GM23248 (cell line): ENCODE measurements at regions not wholly inside any gene's neighbourhood (a gene's known extent, or its start where the extent isn't known, plus 50 kb on each side); places are given as distances from the start of the nearest gene placed in this dataset.

Source experiments
- DNase-seq: peaks from one replicate; pipeline ENCODE4 v3.0.0-alpha.2; 2015
- H2AFZ ChIP-seq: fragments of 200-600 bp; sonication (generic); 2 replicates; pipeline ENCODE4 v1.6.1; 2016; ENCODE audit warnings: antibody characterized with exemption
- H3F3A ChIP-seq: fragments of 200-600 bp; sonication (generic); 2 replicates; pipeline ENCODE4 v1.6.1; 2016; ENCODE audit warnings: mild to moderate bottlenecking, antibody characterized with exemption, mixed run types; ENCODE audit not compliant: insufficient read depth
- H3K27ac ChIP-seq: fragments of 200-600 bp; sonication (generic); 2 replicates; pipeline ENCODE4 v1.5.1; 2016; ENCODE audit warnings: mild to moderate bottlenecking
- H3K27me3 ChIP-seq: fragments of 200-600 bp; sonication (generic); replicated peaks from 2 replicates; pipeline ENCODE4 v1.6.1; 2016; ENCODE audit warnings: mild to moderate bottlenecking; ENCODE audit not compliant: insufficient read depth
- H3K36me3 ChIP-seq: fragments of 200-600 bp; sonication (generic); 2 replicates; pipeline ENCODE4 v1.6.1; 2016; ENCODE audit warnings: low read depth, mild to moderate bottlenecking
- H3K4me1 ChIP-seq: fragments of 200-600 bp; sonication (generic); 2 replicates; pipeline ENCODE4 v1.6.1; 2016; ENCODE audit warnings: mild to moderate bottlenecking; ENCODE audit not compliant: insufficient read depth
- H3K4me2 ChIP-seq: fragments of 200-600 bp; sonication (generic); one replicate; pipeline ENCODE4 v1.6.1; 2016; ENCODE audit warnings: mild to moderate bottlenecking; ENCODE audit not compliant: unreplicated experiment
- H3K4me3 ChIP-seq: fragments of 200-600 bp; sonication (generic); 2 replicates; pipeline ENCODE4 v1.5.1; 2016; ENCODE audit warnings: mild to moderate bottlenecking
- H3K79me2 ChIP-seq: fragments of 200-600 bp; sonication (generic); 2 replicates; pipeline ENCODE4 v1.6.1; 2016; ENCODE audit warnings: mild to moderate bottlenecking; ENCODE audit not compliant: insufficient read depth
- H3K9ac ChIP-seq: fragments of 200-600 bp; sonication (generic); 2 replicates; pipeline ENCODE4 v1.6.1; 2016; ENCODE audit warnings: mild to moderate bottlenecking
- H3K9me2 ChIP-seq: fragments of 200-600 bp; sonication (generic); 2 replicates; pipeline ENCODE4 v1.6.1; 2016; ENCODE audit warnings: mixed run types, mild to moderate bottlenecking, moderate library complexity; ENCODE audit not compliant: insufficient read depth
- H3K9me3 ChIP-seq: fragments of 200-600 bp; sonication (generic); one replicate; pipeline ENCODE4 v1.6.1; 2017; ENCODE audit warnings: low read depth
- H4K20me1 ChIP-seq: fragments of 200-600 bp; sonication (generic); 2 replicates; pipeline ENCODE4 v1.6.0; 2016; ENCODE audit not compliant: insufficient read depth
- EZH2 ChIP-seq: fragments of 200-600 bp; sonication (generic); IDR thresholded peaks from 2 replicates; pipeline ENCODE4 v1.6.1; 2018; ENCODE audit warnings: antibody characterized with exemption, mild to moderate bottlenecking; ENCODE audit not compliant: insufficient read depth, poor library complexity, severe bottlenecking
- EZH2phosphoT487 ChIP-seq: fragments of 200-600 bp; sonication (generic); IDR thresholded peaks from 2 replicates; pipeline ENCODE4 v1.6.1; 2018; ENCODE audit warnings: antibody characterized with exemption, moderate library complexity, mild to moderate bottlenecking, low read depth; ENCODE audit not compliant: insufficient read depth
- WGBS, 2 experiments: methylation state at CpG; one replicate each; pipeline ENCODE4 v1.1.6; 2015 to 2017; ENCODE audit warnings: low lambda C conversion rate in 2 of 2, low coverage in 1 of 2; ENCODE audit errors: missing lambda C conversion rate in 2 of 2; 5-methylcytosine and 5-hydroxymethylcytosine counted together
- in situ Hi-C: fragments of 300-500 bp; cut with MboI; formaldehyde crosslinking; loops from 2 replicates; pipeline ENCODE4 v1.15.0; 2020

GRCh38 chr3:187930021-187930420 lies 184.8 kb upstream of the BCL6 start:
- no peaks in the 10 kb centered on the region for H3K9me2 ChIP-seq
- no peaks in the 10 kb centered on the region for H3K79me2 ChIP-seq
- no peak overlapping the region for H3K27ac ChIP-seq
- no peaks in the 10 kb centered on the region for H3F3A ChIP-seq
- in situ Hi-C loops = no loop called here
- DNase-seq = no peak
- no peak overlapping the region for H3K4me2 ChIP-seq
- TF ChIP-seq EZH2phosphoT487 = no peak
- no peak for TF ChIP-seq EZH2
- H3K9ac ChIP-seq = no peak overlapping the region
- H2AFZ ChIP-seq = no peak overlapping the region
- no peaks in the 10 kb centered on the region for H3K4me1 ChIP-seq
- H3K27me3 ChIP-seq = no peaks in the 10 kb centered on the region
- H4K20me1 ChIP-seq = no peaks in the 10 kb centered on the region
- no peak overlapping the region for H3K4me3 ChIP-seq
- H3K9me3 ChIP-seq = no peaks in the 10 kb centered on the region
- WGBS, 2 experiments = 65 to 81% methylated on average over 3 of the region's 3 CpGs
- no peaks in the 10 kb centered on the region for H3K36me3 ChIP-seq

- in situ Hi-C loops = no loop called here
- DNase-seq = no peak
These were observed 185.8 kb upstream of the BCL6 start for GRCh38 chr3:187931101-187931500.

GRCh38 chr3:187931770-187932278 lies 186.6 kb upstream of the BCL6 start:
- no peaks in the 10 kb centered on the region for H3K9me3 ChIP-seq
- no peaks in the 10 kb centered on the region for H3K36me3 ChIP-seq
- no peak overlapping the region for H3K27ac ChIP-seq
- 72 to 77% methylated on average over 4 of the region's 4 CpGs for WGBS, 2 experiments
- no peak for TF ChIP-seq EZH2
- no peak for TF ChIP-seq EZH2phosphoT487
- no peak overlapping the region for H3K4me2 ChIP-seq
- H3K27me3 ChIP-seq = no peaks in the 10 kb centered on the region
- H2AFZ ChIP-seq = no peak overlapping the region
- no peaks in the 10 kb centered on the region for H3K9me2 ChIP-seq
- no peak for DNase-seq
- H3K4me1 ChIP-seq = no peaks in the 10 kb centered on the region
- H3K9ac ChIP-seq = no peak overlapping the region
- no peak overlapping the region for H3K4me3 ChIP-seq
- no peaks in the 10 kb centered on the region for H3K79me2 ChIP-seq
- H4K20me1 ChIP-seq = no peaks in the 10 kb centered on the region
- in situ Hi-C loops = no loop called here
- no peaks in the 10 kb centered on the region for H3F3A ChIP-seq

More at GRCh38 chr3:187931101-187931500, 185.8 kb upstream of the BCL6 start:
- Histone ChIP-seq H3K27me3 (no peaks in the 10 kb centered on the region), H3K4me3 (no peak overlapping the region), H3K9me2 (no peaks in the 10 kb centered on the region), H3K9me3 (no peaks in the 10 kb centered on the region), H3K79me2 (no peaks in the 10 kb centered on the region), H4K20me1 (no peaks in the 10 kb centered on the region), H3K27ac (no peak overlapping the region), H3K36me3 (no peaks in the 10 kb centered on the region), H3K4me1 (no peaks in the 10 kb centered on the region), H3K4me2 (no peak overlapping the region), H2AFZ (no peak overlapping the region), H3F3A (no peaks in the 10 kb centered on the region), H3K9ac (no peak overlapping the region)
- no peak for TF ChIP-seq EZH2
- no peak for TF ChIP-seq EZH2phosphoT487
- 81 to 84% methylated on average over 4 of the region's 4 CpGs for WGBS, 2 experiments

GRCh38 chr3:187932530-187932929 lies 187.3 kb upstream of the BCL6 start:
- 90% methylated on average over 6 of the region's 6 CpGs for WGBS, 2 experiments
- DNase-seq = no peak

More at GRCh38 chr3:187932530-187932929, 187.3 kb upstream of the BCL6 start:
- Histone ChIP-seq H3K4me3 (no peak overlapping the region), H3K9me2 (no peaks in the 10 kb centered on the region), H3K27me3 (no peaks in the 10 kb centered on the region), H4K20me1 (no peaks in the 10 kb centered on the region), H3K9me3 (no peaks in the 10 kb centered on the region), H3K9ac (no peak overlapping the region), H3K4me2 (no peak overlapping the region), H3K79me2 (no peaks in the 10 kb centered on the region), H2AFZ (no peak overlapping the region), H3F3A (no peaks in the 10 kb centered on the region), H3K36me3 (no peaks in the 10 kb centered on the region), H3K27ac (no peak overlapping the region), H3K4me1 (no peaks in the 10 kb centered on the region)
- TF ChIP-seq EZH2 = no peak
- TF ChIP-seq EZH2phosphoT487 = no peak
- in situ Hi-C loops = no loop called here
